ENCODE measurements at regions not wholly inside any gene's neighbourhood (a gene's known extent, or its start where the extent isn't known, plus 50 kb on each side); places are given as distances from the start of the nearest gene placed in this dataset.

DNA sequence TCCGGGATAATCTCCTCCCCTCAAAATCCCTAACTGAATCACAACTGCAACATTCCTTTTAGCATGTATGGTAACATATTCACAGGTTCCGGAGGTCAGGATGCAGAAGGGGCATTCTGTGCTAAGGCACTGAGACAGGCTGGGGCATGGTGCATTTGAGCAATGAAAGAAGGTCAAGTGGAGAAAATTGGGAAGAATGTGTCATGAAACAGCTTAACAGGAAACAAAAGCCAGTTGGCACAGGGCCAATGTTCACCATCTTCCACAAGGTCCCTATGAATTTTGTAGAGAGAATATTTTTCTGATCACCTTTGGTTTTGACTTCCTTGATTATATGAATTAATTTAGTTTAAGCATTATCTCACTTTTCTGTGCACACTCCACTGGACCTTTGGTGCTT lies 587.7 kb upstream of the NR2F2 start:
- TF ChIP-seq POLR2AphosphoS5 (IDR thresholded peaks at IDR 0.05; ENCODE audit: low read depth): no peak
- TF ChIP-seq, protein P1, sequence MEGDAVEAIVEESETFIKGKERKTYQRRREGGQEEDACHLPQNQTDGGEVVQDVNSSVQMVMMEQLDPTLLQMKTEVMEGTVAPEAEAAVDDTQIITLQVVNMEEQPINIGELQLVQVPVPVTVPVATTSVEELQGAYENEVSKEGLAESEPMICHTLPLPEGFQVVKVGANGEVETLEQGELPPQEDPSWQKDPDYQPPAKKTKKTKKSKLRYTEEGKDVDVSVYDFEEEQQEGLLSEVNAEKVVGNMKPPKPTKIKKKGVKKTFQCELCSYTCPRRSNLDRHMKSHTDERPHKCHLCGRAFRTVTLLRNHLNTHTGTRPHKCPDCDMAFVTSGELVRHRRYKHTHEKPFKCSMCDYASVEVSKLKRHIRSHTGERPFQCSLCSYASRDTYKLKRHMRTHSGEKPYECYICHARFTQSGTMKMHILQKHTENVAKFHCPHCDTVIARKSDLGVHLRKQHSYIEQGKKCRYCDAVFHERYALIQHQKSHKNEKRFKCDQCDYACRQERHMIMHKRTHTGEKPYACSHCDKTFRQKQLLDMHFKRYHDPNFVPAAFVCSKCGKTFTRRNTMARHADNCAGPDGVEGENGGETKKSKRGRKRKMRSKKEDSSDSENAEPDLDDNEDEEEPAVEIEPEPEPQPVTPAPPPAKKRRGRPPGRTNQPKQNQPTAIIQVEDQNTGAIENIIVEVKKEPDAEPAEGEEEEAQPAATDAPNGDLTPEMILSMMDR (IDR thresholded peaks at IDR 0.05; ENCODE audit: insufficient read depth, low read length): no peak
- TF ChIP-seq GABPA (IDR thresholded peaks at IDR 0.05; ENCODE audit: low read depth): no peak
- TF ChIP-seq, protein P2, sequence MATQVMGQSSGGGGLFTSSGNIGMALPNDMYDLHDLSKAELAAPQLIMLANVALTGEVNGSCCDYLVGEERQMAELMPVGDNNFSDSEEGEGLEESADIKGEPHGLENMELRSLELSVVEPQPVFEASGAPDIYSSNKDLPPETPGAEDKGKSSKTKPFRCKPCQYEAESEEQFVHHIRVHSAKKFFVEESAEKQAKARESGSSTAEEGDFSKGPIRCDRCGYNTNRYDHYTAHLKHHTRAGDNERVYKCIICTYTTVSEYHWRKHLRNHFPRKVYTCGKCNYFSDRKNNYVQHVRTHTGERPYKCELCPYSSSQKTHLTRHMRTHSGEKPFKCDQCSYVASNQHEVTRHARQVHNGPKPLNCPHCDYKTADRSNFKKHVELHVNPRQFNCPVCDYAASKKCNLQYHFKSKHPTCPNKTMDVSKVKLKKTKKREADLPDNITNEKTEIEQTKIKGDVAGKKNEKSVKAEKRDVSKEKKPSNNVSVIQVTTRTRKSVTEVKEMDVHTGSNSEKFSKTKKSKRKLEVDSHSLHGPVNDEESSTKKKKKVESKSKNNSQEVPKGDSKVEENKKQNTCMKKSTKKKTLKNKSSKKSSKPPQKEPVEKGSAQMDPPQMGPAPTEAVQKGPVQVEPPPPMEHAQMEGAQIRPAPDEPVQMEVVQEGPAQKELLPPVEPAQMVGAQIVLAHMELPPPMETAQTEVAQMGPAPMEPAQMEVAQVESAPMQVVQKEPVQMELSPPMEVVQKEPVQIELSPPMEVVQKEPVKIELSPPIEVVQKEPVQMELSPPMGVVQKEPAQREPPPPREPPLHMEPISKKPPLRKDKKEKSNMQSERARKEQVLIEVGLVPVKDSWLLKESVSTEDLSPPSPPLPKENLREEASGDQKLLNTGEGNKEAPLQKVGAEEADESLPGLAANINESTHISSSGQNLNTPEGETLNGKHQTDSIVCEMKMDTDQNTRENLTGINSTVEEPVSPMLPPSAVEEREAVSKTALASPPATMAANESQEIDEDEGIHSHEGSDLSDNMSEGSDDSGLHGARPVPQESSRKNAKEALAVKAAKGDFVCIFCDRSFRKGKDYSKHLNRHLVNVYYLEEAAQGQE (IDR thresholded peaks at IDR 0.05; ENCODE audit: insufficient replicate concordance, low read depth): no peak
